CD4-positive, CD25-positive, alpha-beta regulatory T cell (primary cell): ENCODE measurements at regions not wholly inside any gene's neighbourhood (a gene's known extent, or its start where the extent isn't known, plus 50 kb on each side); places are given as distances from the start of the nearest gene placed in this dataset.

ENCODE experiments used
- ATAC-seq, 2 donors: fragments of 150-1000 bp; cut with Tn5 transposase; one replicate each; pipeline ENCODE4 v1.10.0; 2021; ENCODE audit warnings: low read depth in 2 of 2, moderate number of reproducible peaks in 2 of 2, moderate library complexity in 1 of 2
- DNase-seq, 3 donors: peaks; one replicate each; pipeline versions ENCODE4 v3.0.0 to v3.0.0-alpha.2; 2012 to 2022; ENCODE audit warnings: mixed read lengths in 1 of 3
- H3K27ac ChIP-seq: one replicate; pipeline ENCODE4 v1.7.0; 2013; ENCODE audit warnings: mild to moderate bottlenecking, low read length; ENCODE audit not compliant: insufficient read depth, poor library complexity, severe bottlenecking
- H3K27me3 ChIP-seq: one replicate; pipeline ENCODE4 v1.7.0; 2013; ENCODE audit warnings: low read length; ENCODE audit not compliant: control insufficient read depth, insufficient read depth
- H3K36me3 ChIP-seq: one replicate; pipeline ENCODE4 v1.7.0; 2013; ENCODE audit warnings: mild to moderate bottlenecking, low read length, moderate library complexity; ENCODE audit not compliant: control insufficient read depth, insufficient read depth
- H3K4me1 ChIP-seq: 2 replicates; pipeline ENCODE4 v1.7.0; 2013; ENCODE audit warnings: mild to moderate bottlenecking, low read length; ENCODE audit not compliant: insufficient read depth, control insufficient read depth, poor library complexity, severe bottlenecking
- H3K4me3 ChIP-seq: one replicate; pipeline ENCODE4 v1.7.0; 2013; ENCODE audit warnings: low read depth, mild to moderate bottlenecking, low read length, moderate library complexity
- H3K9me3 ChIP-seq, 2 experiments: 1 replicate in 1 of 2; 2 replicates in 1 of 2; pipeline ENCODE4 v1.7.0; 2013; ENCODE audit warnings: low read length in 2 of 2, mild to moderate bottlenecking in 1 of 2, moderate library complexity in 1 of 2; ENCODE audit not compliant: control insufficient read depth in 2 of 2
- H3K27ac Mint-ChIP-seq, 3 donors: one replicate each; pipeline ENCODE4 v1.8.0; 2020 to 2022; ENCODE audit warnings: mild to moderate bottlenecking in 3 of 3, mixed read lengths in 3 of 3, moderate library complexity in 2 of 3
- H3K27me3 Mint-ChIP-seq: one replicate; pipeline ENCODE4 v1.8.0; 2022; ENCODE audit warnings: mild to moderate bottlenecking, mixed read lengths
- H3K36me3 Mint-ChIP-seq: one replicate; pipeline ENCODE4 v1.8.0; 2020; ENCODE audit warnings: mixed read lengths
- H3K4me1 Mint-ChIP-seq, 4 donors: one replicate each; pipeline ENCODE4 v1.8.0; 2020 to 2022; ENCODE audit warnings: mixed read lengths in 4 of 4, mild to moderate bottlenecking in 1 of 4
- H3K4me3 Mint-ChIP-seq, 4 donors: one replicate each; pipeline ENCODE4 v1.8.0; 2020 to 2022; ENCODE audit warnings: mild to moderate bottlenecking in 4 of 4, mixed read lengths in 4 of 4, moderate library complexity in 3 of 4
- H3K9me3 Mint-ChIP-seq, 7 donors: one replicate each; pipeline ENCODE4 v1.8.0; 2020 to 2022; ENCODE audit warnings: mixed read lengths in 7 of 7, mild to moderate bottlenecking in 3 of 7, moderate library complexity in 2 of 7

GRCh38 chr15:48017747-48018146 is 103.0 kb upstream of the SLC24A5 start:
- Histone ChIP-seq H3K9me3 (peaks cover 0 to 2% of the 10 kb centered on the region in 2 experiments), H3K4me3 (no peak overlapping the region)
- no peak for DNase-seq

DNA sequence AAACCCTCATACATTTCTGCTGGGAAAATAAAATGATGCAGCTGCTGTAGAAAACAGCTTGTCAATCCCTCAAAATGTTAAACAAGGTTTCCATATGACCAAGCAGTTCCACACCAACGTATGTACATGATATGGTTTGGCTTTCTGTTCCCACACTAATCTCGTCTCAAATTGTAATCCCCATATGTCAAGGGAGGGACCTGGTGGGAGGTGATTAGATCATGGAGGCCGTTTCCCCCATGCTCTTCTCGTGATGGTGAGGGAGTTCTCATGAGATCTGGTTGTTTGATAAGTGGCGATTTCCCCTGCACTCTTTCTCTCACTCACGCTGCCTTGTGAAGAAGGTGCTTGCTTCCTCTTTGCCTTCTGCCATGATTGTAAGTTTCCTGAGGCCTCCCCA is 100.6 kb upstream of the SLC24A5 start:
- Mint-ChIP-seq H3K4me3 (no peak overlapping the region), H3K9me3 (peaks cover 0 to 5% (median 0%) of the 10 kb centered on the region in 7 donors), H3K27me3 (no peaks in the 10 kb centered on the region), H3K4me1 (no peaks in the 10 kb centered on the region), H3K27ac (no peak overlapping the region), H3K36me3 (no peaks in the 10 kb centered on the region)
- DNase-seq (no peak), ATAC-seq (no peak)
- Histone ChIP-seq H3K27me3 (no peaks in the 10 kb centered on the region), H3K4me1 (no peaks in the 10 kb centered on the region), H3K4me3 (no peak overlapping the region), H3K27ac (no peak overlapping the region), H3K36me3 (no peaks in the 10 kb centered on the region), H3K9me3 (peaks cover 0 to 2% of the 10 kb centered on the region in 2 experiments)

More at GRCh38 chr15:48017747-48018146, 103.0 kb upstream of the SLC24A5 start:
- Histone ChIP-seq H3K36me3 (no peaks in the 10 kb centered on the region), H3K27me3 (no peaks in the 10 kb centered on the region), H3K27ac (no peak overlapping the region), H3K4me1 (no peaks in the 10 kb centered on the region)
- no peak overlapping the region for H3K4me3 Mint-ChIP-seq
- H3K27ac Mint-ChIP-seq = no peak overlapping the region
- no peak for ATAC-seq
- H3K27me3 Mint-ChIP-seq = no peaks in the 10 kb centered on the region
- H3K9me3 Mint-ChIP-seq = peaks cover 0 to 5% (median 0%) of the 10 kb centered on the region in 7 donors
- H3K36me3 Mint-ChIP-seq = no peaks in the 10 kb centered on the region
- no peaks in the 10 kb centered on the region for H3K4me1 Mint-ChIP-seq

DNA sequence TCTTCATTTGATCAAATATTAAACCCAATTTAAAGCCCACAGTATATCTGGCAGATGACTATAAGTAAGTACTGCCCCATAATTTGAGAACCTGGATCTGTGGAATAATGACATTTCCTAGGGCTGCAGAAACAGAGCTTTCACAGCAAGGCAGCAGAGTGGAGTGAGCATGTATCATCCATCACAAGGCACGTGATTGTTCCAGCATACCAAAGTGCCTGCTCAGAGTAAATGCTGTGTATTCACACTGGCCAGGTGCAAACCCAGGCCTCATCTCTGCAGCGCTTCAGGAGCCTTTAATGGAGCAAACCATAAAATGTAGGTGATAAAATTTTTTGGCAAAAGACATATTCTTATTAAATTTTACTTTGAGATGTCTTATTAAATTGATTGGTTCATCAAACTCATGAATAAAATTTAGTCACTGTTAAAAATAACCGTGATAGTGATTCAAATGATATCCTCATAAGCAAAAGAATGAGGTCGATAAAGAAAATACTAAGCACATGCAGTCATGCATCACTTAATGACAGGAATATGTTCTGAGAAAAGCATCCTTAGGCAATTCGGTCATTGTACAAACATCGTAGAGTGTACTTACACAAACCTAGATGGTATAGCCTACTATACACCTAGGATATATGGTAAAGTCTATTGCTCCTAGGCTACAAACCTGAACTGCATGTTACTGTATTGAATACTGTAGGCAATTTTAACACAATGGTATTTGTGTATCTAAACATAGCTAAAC is 99.3 kb upstream of the SLC24A5 start:
- no peak overlapping the region for H3K4me3 ChIP-seq

GRCh38 chr15:48025118-48025517 is 95.7 kb upstream of the SLC24A5 start:
- no peak overlapping the region for H3K27ac ChIP-seq
- no peak overlapping the region for H3K4me3 ChIP-seq
- no peaks in the 10 kb centered on the region for H3K36me3 Mint-ChIP-seq
- H3K4me1 Mint-ChIP-seq = no peaks in the 10 kb centered on the region
- no peaks in the 10 kb centered on the region for H3K9me3 ChIP-seq
- ATAC-seq (no peak), DNase-seq (no peak)
- H3K27me3 ChIP-seq = no peaks in the 10 kb centered on the region
- H3K4me3 Mint-ChIP-seq = no peak overlapping the region
- H3K36me3 ChIP-seq = no peaks in the 10 kb centered on the region
- no peak overlapping the region for H3K27ac Mint-ChIP-seq
- H3K9me3 Mint-ChIP-seq = peaks cover 0 to 5% (median 0%) of the 10 kb centered on the region in 7 donors
- H3K4me1 ChIP-seq = no peaks in the 10 kb centered on the region
- H3K27me3 Mint-ChIP-seq = no peaks in the 10 kb centered on the region

More for the DNA sequence above, 99.3 kb upstream of the SLC24A5 start:
- H3K36me3 Mint-ChIP-seq = no peaks in the 10 kb centered on the region
- peaks cover 0 to 5% (median 0%) of the 10 kb centered on the region in 7 donors for H3K9me3 Mint-ChIP-seq
- Histone ChIP-seq H3K9me3 (peaks cover 0 to 2% of the 10 kb centered on the region in 2 experiments), H3K27ac (no peak overlapping the region), H3K27me3 (no peaks in the 10 kb centered on the region), H3K36me3 (no peaks in the 10 kb centered on the region), H3K4me1 (no peaks in the 10 kb centered on the region)
- no peaks in the 10 kb centered on the region for H3K4me1 Mint-ChIP-seq
- ATAC-seq = no peak
- no peak overlapping the region for H3K4me3 Mint-ChIP-seq
- no peak for DNase-seq
- H3K27me3 Mint-ChIP-seq = no peaks in the 10 kb centered on the region
- no peak overlapping the region for H3K27ac Mint-ChIP-seq

DNA sequence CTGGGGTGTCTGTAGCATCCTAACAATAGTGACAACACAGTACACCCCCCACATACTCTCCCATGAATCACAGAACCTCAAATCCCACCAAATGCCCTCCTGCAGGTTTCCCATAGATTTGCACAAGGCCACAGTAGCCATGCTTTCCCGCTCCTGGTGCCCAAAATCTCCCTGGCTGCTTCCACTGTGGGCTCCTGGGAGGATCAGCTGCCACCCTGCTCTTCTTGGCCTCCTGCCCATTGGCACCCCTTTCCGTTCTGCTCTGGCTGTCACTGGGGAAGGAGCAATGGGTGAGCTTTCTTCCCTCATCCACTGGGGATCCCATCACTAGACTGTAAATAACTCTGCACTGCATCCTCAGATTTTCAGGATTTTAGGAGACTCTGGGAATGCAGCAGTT is 92.1 kb upstream of the SLC24A5 start:
- no peaks in the 10 kb centered on the region for H3K4me1 ChIP-seq
- Mint-ChIP-seq H3K27me3 (no peaks in the 10 kb centered on the region), H3K36me3 (no peaks in the 10 kb centered on the region), H3K9me3 (peaks cover 0 to 4% (median 0%) of the 10 kb centered on the region in 7 donors), H3K4me3 (no peak overlapping the region), H3K4me1 (no peaks in the 10 kb centered on the region), H3K27ac (no peak overlapping the region)
- no peak overlapping the region for H3K4me3 ChIP-seq
- H3K9me3 ChIP-seq = no peaks in the 10 kb centered on the region
- ATAC-seq (no peak), DNase-seq (no peak)
- H3K27me3 ChIP-seq = no peaks in the 10 kb centered on the region
- no peaks in the 10 kb centered on the region for H3K36me3 ChIP-seq
- H3K27ac ChIP-seq = no peak overlapping the region

DNA sequence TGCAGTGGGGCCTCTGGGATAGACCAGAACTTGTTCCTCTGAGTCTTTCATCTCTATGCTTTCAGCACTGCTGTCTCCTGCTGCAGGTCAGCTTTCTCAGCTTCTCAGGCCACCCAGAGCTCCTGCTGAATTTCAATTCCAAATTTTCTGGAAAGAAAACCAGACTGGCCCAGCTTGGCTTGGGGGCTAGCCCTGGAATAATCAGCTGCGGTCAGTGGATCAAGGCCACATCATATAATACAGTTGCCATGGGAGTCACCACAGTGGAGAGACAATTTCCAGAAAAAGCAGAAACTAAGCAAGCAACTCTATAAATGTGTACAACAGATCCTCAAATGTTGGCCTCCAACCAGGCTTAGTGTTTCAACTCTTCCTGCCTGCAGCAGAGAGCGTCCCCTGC is 91.1 kb upstream of the SLC24A5 start:
- H3K27ac Mint-ChIP-seq = no peak overlapping the region
- Histone ChIP-seq H3K27ac (no peak overlapping the region), H3K4me1 (no peaks in the 10 kb centered on the region), H3K36me3 (no peaks in the 10 kb centered on the region), H3K9me3 (no peaks in the 10 kb centered on the region), H3K27me3 (no peaks in the 10 kb centered on the region), H3K4me3 (no peak overlapping the region)
- no peaks in the 10 kb centered on the region for H3K27me3 Mint-ChIP-seq
- H3K9me3 Mint-ChIP-seq = peaks cover 0 to 4% (median 1%) of the 10 kb centered on the region in 7 donors
- no peaks in the 10 kb centered on the region for H3K36me3 Mint-ChIP-seq
- ATAC-seq (no peak), DNase-seq (no peak)
- H3K4me1 Mint-ChIP-seq = no peaks in the 10 kb centered on the region
- H3K4me3 Mint-ChIP-seq = no peak overlapping the region

DNA sequence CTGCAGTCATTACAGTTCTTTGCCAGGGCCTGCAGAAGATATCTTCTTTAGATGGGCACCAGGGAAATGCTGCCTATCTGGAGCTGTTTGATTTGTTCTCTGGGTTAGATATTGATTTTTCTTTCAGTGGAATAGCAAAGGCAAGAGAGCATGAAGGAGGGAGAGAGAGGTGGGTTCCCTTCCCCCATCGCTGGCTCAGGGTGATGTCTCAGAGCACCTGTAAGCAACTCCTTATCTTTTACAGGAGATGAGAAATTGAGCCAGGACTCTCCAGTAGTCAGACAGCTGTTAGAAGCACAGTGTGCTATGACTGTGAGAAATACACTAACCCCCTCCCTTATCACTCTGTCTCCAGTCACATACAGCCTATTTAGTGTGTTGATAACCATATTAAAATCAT is 89.3 kb upstream of the SLC24A5 start:
- H3K4me3 Mint-ChIP-seq = no peak overlapping the region
- Histone ChIP-seq H3K27me3 (no peaks in the 10 kb centered on the region), H3K4me3 (no peak overlapping the region), H3K27ac (no peak overlapping the region), H3K36me3 (no peaks in the 10 kb centered on the region), H3K4me1 (no peaks in the 10 kb centered on the region), H3K9me3 (no peaks in the 10 kb centered on the region)
- H3K4me1 Mint-ChIP-seq = no peaks in the 10 kb centered on the region
- peaks cover 0 to 4% (median 2%) of the 10 kb centered on the region in 7 donors for H3K9me3 Mint-ChIP-seq
- ATAC-seq (no peak), DNase-seq (no peak)
- H3K27me3 Mint-ChIP-seq = no peaks in the 10 kb centered on the region
- H3K27ac Mint-ChIP-seq = no peak overlapping the region
- H3K36me3 Mint-ChIP-seq = no peaks in the 10 kb centered on the region

GRCh38 chr15:48031973-48032372 is 88.8 kb upstream of the SLC24A5 start:
- no peak overlapping the region for H3K4me3 ChIP-seq
- H3K4me1 ChIP-seq = no peaks in the 10 kb centered on the region
- H3K4me3 Mint-ChIP-seq = no peak overlapping the region
- no peaks in the 10 kb centered on the region for H3K9me3 ChIP-seq
- ATAC-seq (no peak), DNase-seq (no peak)
- no peaks in the 10 kb centered on the region for H3K36me3 Mint-ChIP-seq
- H3K36me3 ChIP-seq = no peaks in the 10 kb centered on the region
- H3K4me1 Mint-ChIP-seq = no peaks in the 10 kb centered on the region
- H3K9me3 Mint-ChIP-seq = peaks cover 0 to 4% (median 2%) of the 10 kb centered on the region in 7 donors
- no peaks in the 10 kb centered on the region for H3K27me3 ChIP-seq
- H3K27ac ChIP-seq = no peak overlapping the region
- no peak overlapping the region for H3K27ac Mint-ChIP-seq
- no peaks in the 10 kb centered on the region for H3K27me3 Mint-ChIP-seq
